GM13976 (cell line): ENCODE measurements at regions not wholly inside any gene's neighbourhood (a gene's known extent, or its start where the extent isn't known, plus 50 kb on each side); places are given as distances from the start of the nearest gene placed in this dataset.

Experiments used
- DNase-seq: peaks from one replicate; pipeline ENCODE4 v3.0.0; 2012; ENCODE audit warnings: low spot score
- CTCF ChIP-seq: IDR thresholded peaks from 2 replicates; pipeline ENCODE4 v1.5.1; 2012; ENCODE audit warnings: borderline replicate concordance, mild to moderate bottlenecking; ENCODE audit not compliant: insufficient read depth; ENCODE audit errors: extremely low read depth, missing control alignments, control extremely low read depth
- in situ Hi-C: fragments of 300-500 bp; cut with MboI; formaldehyde crosslinking; loops from one replicate; pipeline ENCODE4 v1.12.0; 2022; ENCODE audit warnings: low sequenced_read_pairs, mixed read lengths, inconsistent platforms; ENCODE audit not compliant: unreplicated experiment

DNA sequence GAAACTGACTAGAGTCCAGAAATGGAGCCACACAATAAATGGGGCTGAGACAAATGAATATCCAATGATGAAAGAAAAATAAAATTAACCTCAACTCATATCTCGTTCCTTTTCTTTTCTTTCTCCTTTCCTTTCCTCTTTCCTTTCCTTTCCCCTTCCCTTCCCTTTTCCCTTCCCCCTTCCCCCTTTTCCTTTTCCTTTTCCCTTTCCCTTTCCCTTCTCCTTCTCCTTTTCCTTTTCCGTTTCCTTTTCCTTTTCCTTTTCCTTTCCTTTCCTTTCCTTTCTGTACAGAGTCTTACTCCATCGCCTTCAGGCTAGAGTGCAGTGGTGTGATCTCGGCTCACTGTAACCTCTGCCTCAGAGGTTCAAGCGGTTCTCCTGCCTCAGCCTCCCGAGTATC is 146.3 kb downstream of the RTL9 start:
- in situ Hi-C loops, result no loop called here
- DNase-seq, result no peak
- no peak for TF ChIP-seq CTCF

DNA sequence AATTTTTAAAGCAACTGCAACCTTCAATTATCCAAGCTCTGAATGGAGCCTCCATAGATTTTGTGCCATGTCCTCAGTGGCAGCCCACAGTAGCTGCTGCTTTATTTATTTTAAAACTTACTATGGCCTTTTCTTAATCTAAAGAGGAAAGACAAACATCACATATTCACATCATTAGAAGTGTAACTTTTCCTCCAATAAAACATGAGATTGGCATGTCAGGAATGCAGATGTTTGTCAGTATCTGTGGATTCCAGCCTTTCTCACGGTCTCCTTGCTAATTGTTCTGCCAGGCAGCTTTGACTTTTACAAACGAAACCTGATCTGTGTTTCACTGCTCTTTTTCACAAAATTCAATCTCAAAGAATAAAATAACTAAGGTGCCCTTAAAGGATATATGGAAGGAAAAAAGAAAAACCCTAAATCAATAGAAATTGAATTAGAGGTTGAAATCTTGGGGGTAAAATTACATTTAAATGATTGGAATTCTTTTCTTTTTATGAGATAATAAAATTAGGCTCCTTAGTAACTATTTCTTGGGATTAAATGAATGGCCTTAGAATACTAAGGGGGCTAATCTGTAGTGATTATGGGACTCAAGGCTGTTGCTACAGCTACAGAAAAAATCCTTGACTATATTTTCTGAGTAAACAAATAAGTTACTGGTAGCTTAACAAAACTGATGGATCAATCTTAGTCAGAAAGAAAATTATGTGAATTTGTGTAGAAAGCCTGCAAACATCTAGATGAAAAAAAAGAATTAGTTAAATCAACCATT is 151.3 kb downstream of the RTL9 start:
- DNase-seq, result no peak
- in situ Hi-C loops, result no loop called here
- no peak for TF ChIP-seq CTCF

DNA sequence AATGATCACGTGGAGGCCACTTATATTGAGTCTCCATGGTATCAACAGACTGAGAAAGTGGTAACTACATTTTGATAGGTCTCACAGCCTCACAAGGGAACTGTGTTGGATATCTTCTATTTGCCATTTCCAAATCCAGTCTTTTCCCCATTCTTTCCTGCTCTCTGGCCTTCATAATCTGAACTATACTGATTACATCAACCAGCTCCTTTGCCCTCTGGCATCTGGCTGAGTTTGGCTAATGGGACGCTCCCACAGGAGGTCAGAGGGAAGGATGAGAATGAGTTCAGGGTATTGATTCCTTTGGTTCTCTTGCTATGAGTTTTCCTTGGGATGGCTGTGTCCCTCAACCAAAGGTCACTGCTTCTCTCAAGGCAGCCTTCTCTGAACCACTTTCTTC is 152.6 kb downstream of the RTL9 start:
- no peak for DNase-seq
- in situ Hi-C loops, result no loop called here
- TF ChIP-seq CTCF, result no peak

DNA sequence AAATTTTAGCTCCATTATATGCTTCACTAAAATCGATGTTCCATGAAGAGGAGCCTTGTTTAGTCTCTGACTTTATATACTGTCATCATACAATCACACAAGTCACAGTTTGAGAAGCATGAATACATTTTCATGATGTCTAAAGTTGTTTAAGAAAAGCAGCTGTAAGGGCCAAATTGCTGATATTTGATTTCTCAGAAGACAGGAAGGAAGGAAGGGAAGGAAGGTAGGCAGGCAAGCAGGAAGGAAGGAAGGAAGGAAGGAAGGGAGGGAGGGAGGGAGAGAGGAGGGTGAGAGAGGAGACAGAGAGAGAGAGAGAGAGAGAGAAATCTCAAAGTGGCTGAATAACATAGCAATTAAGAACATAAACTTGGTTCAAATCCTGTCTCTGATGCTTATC is 153.7 kb downstream of the RTL9 start:
- DNase-seq, result no peak
- TF ChIP-seq CTCF, result no peak
- in situ Hi-C loops, result no loop called here

GRCh38 chrX:110514509-110514908 is 155.9 kb downstream of the RTL9 start:
- in situ Hi-C loops, result no loop called here
- no peak for DNase-seq
- TF ChIP-seq CTCF, result no peak

DNA sequence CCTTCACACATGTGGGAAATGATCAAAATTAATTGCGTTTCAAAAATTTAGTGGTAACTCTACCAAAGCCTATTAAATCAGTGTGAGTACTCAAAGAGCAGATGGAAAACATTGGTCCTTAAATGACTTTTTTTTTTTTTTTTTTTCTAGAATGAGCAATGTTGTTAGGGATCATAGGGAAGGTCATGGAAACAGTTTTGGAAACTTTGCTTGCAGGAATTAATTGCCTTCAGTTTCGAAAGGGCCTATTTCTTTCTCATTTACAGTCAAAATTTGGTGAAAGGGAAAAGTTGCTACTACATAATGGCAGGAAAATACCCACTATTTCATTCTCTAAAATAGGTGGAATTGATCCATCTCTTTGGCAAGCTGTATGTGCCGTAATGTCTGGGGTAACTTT is 160.9 kb downstream of the RTL9 start:
- TF ChIP-seq CTCF, result no peak
- in situ Hi-C loops, result no loop called here
- DNase-seq, result no peak
